Suppressor macrophage treated with lipopolysaccharide for 1 hour (primary cell): ENCODE measurements at regions not wholly inside any gene's neighbourhood (a gene's known extent, or its start where the extent isn't known, plus 50 kb on each side); places are given as distances from the start of the nearest gene placed in this dataset.
"Not testable (repeated sequence)": the region's sequence is repeated elsewhere in the genome, so short reads cannot be mapped to it uniquely, and the experiment has no call there.

Source experiments
- DNase-seq, 3 donors: peaks; one replicate each; pipeline ENCODE4 v3.0.0-alpha.2; 2020 to 2022

- peak in 2 of 3 donors; percentile 3 to 8 for DNase-seq
These were observed 160.8 kb downstream of the PMAIP1 start for GRCh38 chr18:60060578-60060977.

- no peak for DNase-seq
These were observed 160.2 kb downstream of the PMAIP1 start for GRCh38 chr18:60060026-60060425.

- DNase-seq: no peak
These were observed 159.4 kb downstream of the PMAIP1 start for GRCh38 chr18:60059216-60059615.

GRCh38 chr18:60053747-60054304 lies 154.0 kb downstream of the PMAIP1 start:
- peak; percentile 49 to 63 (median 50) for DNase-seq

- DNase-seq: no peak
These were observed 151.0 kb downstream of the PMAIP1 start for GRCh38 chr18:60050821-60051220.

GRCh38 chr18:60049172-60049571 lies 149.4 kb downstream of the PMAIP1 start:
- DNase-seq: no peak

GRCh38 chr18:60047556-60047955 lies 147.8 kb downstream of the PMAIP1 start:
- no peak for DNase-seq

GRCh38 chr18:60044290-60045006 lies 144.7 kb downstream of the PMAIP1 start:
- no peak for DNase-seq

- no peak for DNase-seq
These were observed 141.2 kb downstream of the PMAIP1 start for GRCh38 chr18:60040971-60041370.

- DNase-seq: no peak
These were observed 138.9 kb downstream of the PMAIP1 start for GRCh38 chr18:60038731-60039130.

- no peak for DNase-seq
These were observed 127.6 kb downstream of the PMAIP1 start for GRCh38 chr18:60027397-60027796.

GRCh38 chr18:60024857-60025256 lies 125.1 kb downstream of the PMAIP1 start:
- DNase-seq: no peak

GRCh38 chr18:60024345-60024744 lies 124.5 kb downstream of the PMAIP1 start:
- DNase-seq: no peak

GRCh38 chr18:60022671-60023276 lies 123.0 kb downstream of the PMAIP1 start:
- peak in 1 of 3 donors; percentile 4 for DNase-seq

- DNase-seq: no peak
These were observed 121.8 kb downstream of the PMAIP1 start for GRCh38 chr18:60021556-60021955.

GRCh38 chr18:60020107-60020925 lies 120.5 kb downstream of the PMAIP1 start:
- DNase-seq: no peak

- DNase-seq: no peak
These were observed 119.7 kb downstream of the PMAIP1 start for GRCh38 chr18:60019463-60019840.

- no peak for DNase-seq
These were observed 119.0 kb downstream of the PMAIP1 start for GRCh38 chr18:60018618-60019462.

GRCh38 chr18:60018134-60018533 lies 118.3 kb downstream of the PMAIP1 start:
- DNase-seq: peak in 2 of 3 donors; percentile 3 to 13

GRCh38 chr18:60017371-60017770 lies 117.6 kb downstream of the PMAIP1 start:
- DNase-seq: no peak

GRCh38 chr18:60015826-60016225 lies 116.0 kb downstream of the PMAIP1 start:
- not testable (repeated sequence) for DNase-seq

GRCh38 chr18:60013148-60013547 lies 113.4 kb downstream of the PMAIP1 start:
- DNase-seq: not testable (repeated sequence)
